ENCODE measurements at regions not wholly inside any gene's neighbourhood (a gene's known extent, or its start where the extent isn't known, plus 50 kb on each side); places are given as distances from the start of the nearest gene placed in this dataset.

GRCh38 chr4:10783351-10783750, 98.8 kb upstream of the CLNK start:
- TF ChIP-seq SIN3A (IDR thresholded peaks at IDR 0.05; ENCODE audit: borderline replicate concordance, low read depth, low read length) (no peak), FOXJ3 (CRISPR knock-in tag; IDR thresholded peaks at IDR 0.05) (no peak), REST (IDR thresholded peaks at IDR 0.05; ENCODE audit: low read depth, low read length) (no peak), ELF1 (IDR thresholded peaks at IDR 0.05) (no peak), USF1 (IDR thresholded peaks at IDR 0.05; ENCODE audit: borderline replicate concordance, low read depth) (no peak), ZBTB33 (IDR thresholded peaks at IDR 0.05; ENCODE audit: borderline replicate concordance, low read depth) (no peak), TCF12 (IDR thresholded peaks at IDR 0.05) (no peak), RCOR1 (IDR thresholded peaks at IDR 0.05; ENCODE audit: low read length) (no peak), RAD21 (IDR thresholded peaks at IDR 0.05; ENCODE audit: low read length) (no peak), IRF3 (IDR thresholded peaks at IDR 0.05; ENCODE audit: low read depth, low read length) (no peak), SMC3 (IDR thresholded peaks at IDR 0.05; ENCODE audit: low read depth, low read length) (no peak), RXRA (IDR thresholded peaks at IDR 0.05; ENCODE audit: borderline replicate concordance, low read depth) (no peak), EZH2phosphoT487 (IDR thresholded peaks at IDR 0.05; ENCODE audit: borderline replicate concordance, low read depth) (no peak), NFIC (IDR thresholded peaks at IDR 0.05; ENCODE audit: borderline replicate concordance) (no peak), PBX3 (IDR thresholded peaks at IDR 0.05) (no peak), GABPA (IDR thresholded peaks at IDR 0.05; ENCODE audit: low read depth) (no peak), RFX5 (IDR thresholded peaks at IDR 0.05; ENCODE audit: low read length) (no peak), NRF1 (IDR thresholded peaks at IDR 0.05; ENCODE audit: low read depth, low read length) (no peak), TAF1 (IDR thresholded peaks at IDR 0.05; ENCODE audit: borderline replicate concordance, low read depth, low read length) (no peak), EP300 (IDR thresholded peaks at IDR 0.05; ENCODE audit: borderline replicate concordance in 1 of 2, low read depth in 1 of 2, low read length in 1 of 2) (no peak)
- Histone ChIP-seq H3K27me3 (ENCODE audit: insufficient read depth) (no peaks in the 10 kb centered on the region), H3K9me2 (no peaks in the 10 kb centered on the region), H3K4me3 (ENCODE audit: low read depth in 2 of 2, low read length in 1 of 2) (no peak overlapping the region), H3K79me2 (ENCODE audit: insufficient read depth) (no peaks in the 10 kb centered on the region), H3F3A (replicated peaks; ENCODE audit: insufficient read depth) (no peaks in the 10 kb centered on the region), H3K36me3 (replicated peaks in 1 of 2; ENCODE audit: control insufficient read depth in 1 of 2, insufficient read depth in 2 of 2, low read length in 1 of 2) (no peaks in the 10 kb centered on the region), H3K4me2 (no peak overlapping the region), H3K27ac (ENCODE audit: low read depth in 2 of 2, low read length in 1 of 2) (no peak overlapping the region), H3K4me1 (ENCODE audit: control insufficient read depth in 1 of 2, insufficient read depth in 2 of 2, low read depth in 1 of 2, low read length in 1 of 2) (no peaks in the 10 kb centered on the region), H3K9ac (no peak overlapping the region), H3K9me3 (no peaks in the 10 kb centered on the region), H4K20me1 (ENCODE audit: insufficient read depth) (no peaks in the 10 kb centered on the region), H2AFZ (ENCODE audit: low read depth) (no peak overlapping the region)
- WGBS (ENCODE audit: low lambda C conversion rate), result 4% methylated on average over 3 of the region's 3 CpGs
- ChIA-PET CTCF (interaction anchor here (1.6 kb wide), 1 partner anchor 12 kb away, joined by 3 read pairs; no protein-coding TSS in a partner anchor), POLR2A (no interaction called here)
- DNase-seq, result no peak

Measured in SK-N-SH (cell line).